Breast epithelium (tissue), 4 donors: ENCODE measurements at regions not wholly inside any gene's neighbourhood (a gene's known extent, or its start where the extent isn't known, plus 50 kb on each side); places are given as distances from the start of the nearest gene placed in this dataset.

Experiments
- DNase-seq, 2 donors: peaks; one replicate each; pipeline ENCODE4 v3.0.0-alpha.2; 2019; ENCODE audit warnings: low spot score in 2 of 2
- H3K27ac ChIP-seq, 2 donors: fragments of 200-600 bp; sonication (generic) in 1 of 2; one replicate each; pipeline ENCODE4 v1.5.1; 2016 to 2019; ENCODE audit warnings: mild to moderate bottlenecking in 1 of 2
- H3K27me3 ChIP-seq, 2 donors: fragments of 200-600 bp; sonication (generic) in 1 of 2; one replicate each; pipeline versions ENCODE4 v1.5.1 to v1.6.0; 2017 to 2019; ENCODE audit warnings: control low read depth in 1 of 2, mild to moderate bottlenecking in 1 of 2
- H3K36me3 ChIP-seq: fragments of 200-600 bp; one replicate; pipeline ENCODE4 v1.5.1; 2019
- H3K4me1 ChIP-seq, 2 donors: fragments of 200-600 bp; sonication (generic); one replicate each; pipeline ENCODE4 v1.5.1; 2016 to 2019; ENCODE audit warnings: control low read depth in 1 of 2
- H3K4me3 ChIP-seq, 3 donors: fragments of 200-600 bp; sonication (generic); 1 replicate in 2 of 3; 2 replicates in 1 of 3; pipeline ENCODE4 v1.5.1; 2016 to 2019; ENCODE audit warnings: mild to moderate bottlenecking in 3 of 3, moderate library complexity in 2 of 3
- H3K9me3 ChIP-seq, 2 donors: fragments of 200-600 bp; sonication (generic) in 1 of 2; one replicate each; pipeline ENCODE4 v1.5.1; 2016 to 2019; ENCODE audit warnings: control low read depth in 1 of 2
- CTCF ChIP-seq, 3 donors: fragments of 450-650 bp; IDR thresholded peaks; one replicate each; pipeline ENCODE4 v1.5.1; 2016 to 2017; ENCODE audit warnings: antibody characterized with exemption in 3 of 3, mild to moderate bottlenecking in 3 of 3, moderate library complexity in 3 of 3
- POLR2A ChIP-seq: fragments of 450-650 bp; IDR thresholded peaks from one replicate; pipeline ENCODE4 v1.6.1; 2016; ENCODE audit warnings: antibody characterized with exemption, mild to moderate bottlenecking, moderate library complexity
- POLR2AphosphoS5 ChIP-seq, 3 donors: sonication (generic); formaldehyde crosslinking; IDR thresholded peaks; one replicate each; pipeline ENCODE4 v1.6.1; 2017; ENCODE audit warnings: antibody characterized with exemption in 3 of 3
- intact Hi-C: fragments of 100-400 bp; cut with DNase I; formaldehyde crosslinking; loops from one replicate; pipeline ENCODE4 v1.15.1; 2023; ENCODE audit warnings: low total_unique reads

- DNase-seq, result no peak
- Histone ChIP-seq H3K9me3 (peaks cover 17 to 18% of the 10 kb centered on the region in 2 donors), H3K36me3 (no peaks in the 10 kb centered on the region), H3K27ac (no peak overlapping the region), H3K4me3 (no peak overlapping the region), H3K27me3 (no peaks in the 10 kb centered on the region), H3K4me1 (no peaks in the 10 kb centered on the region)
- intact Hi-C loops, result no loop called here
- no peak for TF ChIP-seq POLR2AphosphoS5 (IDR thresholded peaks at IDR 0.05)
- TF ChIP-seq CTCF (IDR thresholded peaks at IDR 0.05), result no peak
- TF ChIP-seq POLR2A, result no peak
Measured at GRCh38 chr2:184523732-184524131, 74.6 kb upstream of the ZNF804A start.

GRCh38 chr2:184524551-184525382, 73.6 kb upstream of the ZNF804A start:
- TF ChIP-seq CTCF (IDR thresholded peaks at IDR 0.05) (no peak), POLR2AphosphoS5 (IDR thresholded peaks at IDR 0.05) (no peak), POLR2A (no peak)
- no peak for DNase-seq
- intact Hi-C loops, result loop anchor here (5.0 kb wide), 1 partner anchor 1247 kb away; no protein-coding TSS in a partner anchor
- H3K9me3 ChIP-seq, result peaks cover 22 to 28% of the 10 kb centered on the region in 2 donors
- no peak overlapping the region for H3K4me3 ChIP-seq
- no peaks in the 10 kb centered on the region for H3K27me3 ChIP-seq
- H3K4me1 ChIP-seq, result no peaks in the 10 kb centered on the region
- no peak overlapping the region for H3K27ac ChIP-seq
- H3K36me3 ChIP-seq, result no peaks in the 10 kb centered on the region

- TF ChIP-seq POLR2A (no peak), POLR2AphosphoS5 (IDR thresholded peaks at IDR 0.05) (no peak), CTCF (IDR thresholded peaks at IDR 0.05) (no peak)
- Histone ChIP-seq H3K36me3 (no peaks in the 10 kb centered on the region), H3K27ac (no peak overlapping the region), H3K9me3 (peaks cover 31 to 32% of the 10 kb centered on the region in 2 donors), H3K4me1 (no peaks in the 10 kb centered on the region), H3K4me3 (no peak overlapping the region), H3K27me3 (no peaks in the 10 kb centered on the region)
- intact Hi-C loops, result loop anchor here (5.0 kb wide), 1 partner anchor 1250 kb away; no protein-coding TSS in a partner anchor
- DNase-seq, result no peak
Measured at GRCh38 chr2:184527058-184527457, 71.3 kb upstream of the ZNF804A start.

- Histone ChIP-seq H3K27me3 (no peaks in the 10 kb centered on the region), H3K4me3 (no peak overlapping the region), H3K27ac (no peak overlapping the region), H3K36me3 (no peaks in the 10 kb centered on the region), H3K4me1 (no peaks in the 10 kb centered on the region), H3K9me3 (peaks cover 31 to 32% of the 10 kb centered on the region in 2 donors)
- TF ChIP-seq POLR2A, result no peak
- no peak for TF ChIP-seq CTCF (IDR thresholded peaks at IDR 0.05)
- TF ChIP-seq POLR2AphosphoS5 (IDR thresholded peaks at IDR 0.05), result no peak
- intact Hi-C loops, result loop anchor here (5.0 kb wide), 1 partner anchor 1251 kb away; no protein-coding TSS in a partner anchor
- no peak for DNase-seq
Measured at GRCh38 chr2:184528119-184528518, 70.2 kb upstream of the ZNF804A start.

- intact Hi-C loops, result no loop called here
- Histone ChIP-seq H3K9me3 (peaks cover 31 to 32% of the 10 kb centered on the region in 2 donors), H3K36me3 (no peaks in the 10 kb centered on the region), H3K27ac (no peak overlapping the region), H3K27me3 (no peaks in the 10 kb centered on the region), H3K4me3 (no peak overlapping the region), H3K4me1 (no peaks in the 10 kb centered on the region)
- DNase-seq, result no peak
- TF ChIP-seq POLR2A, result no peak
- TF ChIP-seq CTCF (IDR thresholded peaks at IDR 0.05), result no peak
- no peak for TF ChIP-seq POLR2AphosphoS5 (IDR thresholded peaks at IDR 0.05)
Measured at GRCh38 chr2:184530239-184530638, 68.1 kb upstream of the ZNF804A start.
